Mucosa of gallbladder (tissue), 1 donor: ENCODE measurements at regions not wholly inside any gene's neighbourhood (a gene's known extent, or its start where the extent isn't known, plus 50 kb on each side); places are given as distances from the start of the nearest gene placed in this dataset.

Source experiments
- DNase-seq: peaks from one replicate; pipeline ENCODE4 v3.0.0-alpha.2; 2020; ENCODE audit warnings: low spot score
- donor health status: DM: no; HTN: no; CAD: no.

DNA sequence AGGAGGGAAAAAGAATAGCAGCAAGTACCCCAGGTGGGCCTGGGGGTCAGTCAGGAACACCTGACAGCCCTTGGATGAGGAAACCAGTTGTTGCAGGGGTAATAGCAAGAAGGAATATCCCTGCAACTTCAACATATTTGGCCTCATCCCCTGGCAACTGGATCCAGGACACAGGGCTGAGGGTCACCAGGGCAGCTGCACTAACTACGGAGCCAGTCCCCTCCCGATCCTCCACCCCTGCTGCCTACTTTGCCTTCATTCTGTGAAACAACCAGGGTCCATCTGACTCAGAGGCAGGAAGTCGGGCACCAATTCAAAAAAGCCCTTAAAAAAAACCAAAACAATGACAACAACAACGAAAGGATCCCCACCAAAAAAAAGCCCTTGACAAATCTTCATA, 52.9 kb downstream of the FRMPD3 start:
- DNase-seq = no peak

DNA sequence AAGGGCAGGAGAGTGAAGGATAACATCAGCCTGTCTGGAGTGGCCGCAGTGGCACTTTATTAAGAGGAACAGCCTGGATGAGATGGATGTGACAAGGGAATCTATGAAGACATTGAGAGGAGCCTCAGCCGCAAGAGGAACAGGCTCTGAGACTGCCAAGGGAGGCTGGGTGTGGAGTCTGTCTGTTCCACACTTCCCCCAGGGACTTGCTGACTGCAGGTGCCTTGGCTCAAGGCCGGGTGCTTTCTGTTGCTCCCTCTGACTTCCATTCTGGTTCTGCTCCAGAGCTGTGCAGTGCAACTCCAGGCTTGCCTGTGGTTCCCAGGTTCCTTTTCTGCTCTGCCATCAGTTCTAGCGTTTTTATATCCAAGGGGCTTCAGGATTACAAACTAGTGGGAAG, 54.6 kb downstream of the FRMPD3 start:
- DNase-seq = no peak

GRCh38 chrX:107505223-107505622, 55.8 kb downstream of the FRMPD3 start:
- no peak for DNase-seq

GRCh38 chrX:107506596-107507031, 57.2 kb downstream of the FRMPD3 start:
- DNase-seq = no peak

GRCh38 chrX:107507093-107507743, 57.8 kb downstream of the FRMPD3 start:
- DNase-seq = no peak

DNA sequence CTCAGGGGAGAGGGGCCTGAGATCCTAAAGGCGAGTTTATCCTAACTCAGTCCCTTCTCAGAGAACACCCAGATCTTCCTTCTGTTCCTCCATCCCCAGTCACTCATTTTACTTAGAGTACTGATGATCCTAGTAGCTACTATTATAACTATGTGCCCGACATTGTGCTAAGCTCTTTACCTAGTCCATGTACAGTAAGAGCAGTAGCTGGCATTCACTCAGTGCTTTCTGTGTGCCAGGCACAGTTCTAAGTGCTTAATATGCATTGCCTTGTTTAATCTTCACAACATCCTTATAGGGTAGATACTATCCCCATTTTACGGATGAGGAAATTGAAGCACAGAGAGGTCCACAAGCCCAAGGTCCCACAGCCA, 58.3 kb downstream of the FRMPD3 start:
- no peak for DNase-seq

DNA sequence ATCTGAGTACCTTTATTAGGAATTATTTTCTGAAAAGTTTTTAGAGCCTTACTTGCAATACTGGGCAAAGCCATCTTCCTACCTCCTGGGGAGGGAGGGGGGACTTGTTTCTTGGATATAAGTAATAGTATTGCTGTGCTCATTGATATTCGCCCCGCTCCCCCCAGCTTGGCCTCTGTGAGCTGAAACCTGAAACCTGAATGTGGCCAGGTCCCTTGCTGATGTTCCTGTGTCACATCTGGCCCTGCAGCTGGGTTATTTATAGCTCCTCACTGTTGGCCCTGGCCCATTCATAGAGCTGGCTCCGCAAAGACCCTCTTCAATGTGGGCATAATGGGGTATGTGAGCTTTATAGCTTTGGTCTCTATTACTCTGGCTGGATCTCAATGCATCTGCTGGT, 59.5 kb downstream of the FRMPD3 start:
- DNase-seq = no peak

- DNase-seq = no peak
Measured at GRCh38 chrX:107514944-107515343, 65.5 kb downstream of the FRMPD3 start.

DNA sequence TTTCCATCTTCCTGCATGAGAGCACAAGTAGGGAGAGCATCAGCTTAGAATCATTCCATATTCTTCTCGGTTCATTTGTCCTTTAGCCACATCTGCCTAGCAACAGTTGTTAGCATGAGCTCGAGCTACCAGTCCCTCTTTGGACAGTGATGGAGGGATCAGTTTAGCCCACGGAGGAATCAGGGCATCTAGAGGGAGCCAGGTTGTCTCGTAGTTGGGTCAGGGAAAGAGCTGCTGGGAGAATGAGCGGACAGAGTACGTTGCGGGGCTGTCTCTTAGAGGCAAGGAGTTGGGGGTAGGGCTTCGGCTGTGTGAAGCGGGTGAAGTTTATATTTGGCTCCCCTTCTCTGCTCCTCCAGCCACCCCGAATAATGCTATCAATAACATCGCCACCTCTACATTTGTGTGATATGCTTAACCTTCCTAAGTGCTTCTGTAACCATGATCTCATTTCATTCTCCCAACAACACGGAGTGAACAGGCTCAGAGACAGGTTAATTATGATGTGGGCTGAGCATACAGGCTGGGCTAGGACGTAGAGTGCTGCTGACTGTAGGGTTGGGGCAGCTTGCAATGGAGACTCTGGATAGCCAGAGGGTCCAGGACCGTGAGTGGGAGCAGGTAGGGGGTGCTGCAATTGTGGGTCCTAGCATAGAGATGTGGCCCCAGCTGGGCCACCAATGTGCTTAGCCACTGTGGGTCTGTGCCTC, 72.6 kb downstream of the FRMPD3 start:
- no peak for DNase-seq

GRCh38 chrX:107522901-107523300, 73.4 kb downstream of the FRMPD3 start:
- no peak for DNase-seq

GRCh38 chrX:107526141-107526540, 76.7 kb downstream of the FRMPD3 start:
- DNase-seq = no peak

- no peak for DNase-seq
Measured at GRCh38 chrX:107530141-107530540, 80.7 kb downstream of the FRMPD3 start.

GRCh38 chrX:107537815-107538214, 88.4 kb downstream of the FRMPD3 start:
- no peak for DNase-seq

DNA sequence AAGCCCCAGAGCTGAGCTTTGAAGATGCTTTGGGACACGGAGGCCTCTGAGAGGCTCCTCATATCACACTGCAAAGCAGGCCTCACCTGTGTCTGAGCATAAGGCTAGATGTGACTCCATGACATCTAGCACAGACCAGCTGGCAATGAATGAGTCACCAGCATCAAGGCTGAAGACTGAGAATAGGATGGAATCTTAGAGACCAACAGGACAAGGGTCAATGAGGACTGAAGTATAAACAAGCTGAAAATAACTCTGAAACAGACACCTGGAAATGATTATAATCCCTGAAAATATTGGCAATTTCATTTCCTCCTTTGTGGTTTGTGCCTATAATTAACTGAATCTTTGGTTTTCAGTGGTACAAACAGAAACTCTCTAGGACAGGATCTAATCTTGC, 87.1 kb upstream of the PRPS1 start:
- DNase-seq = no peak

- no peak for DNase-seq
Measured at GRCh38 chrX:107542040-107542439, 86.3 kb upstream of the PRPS1 start.

DNA sequence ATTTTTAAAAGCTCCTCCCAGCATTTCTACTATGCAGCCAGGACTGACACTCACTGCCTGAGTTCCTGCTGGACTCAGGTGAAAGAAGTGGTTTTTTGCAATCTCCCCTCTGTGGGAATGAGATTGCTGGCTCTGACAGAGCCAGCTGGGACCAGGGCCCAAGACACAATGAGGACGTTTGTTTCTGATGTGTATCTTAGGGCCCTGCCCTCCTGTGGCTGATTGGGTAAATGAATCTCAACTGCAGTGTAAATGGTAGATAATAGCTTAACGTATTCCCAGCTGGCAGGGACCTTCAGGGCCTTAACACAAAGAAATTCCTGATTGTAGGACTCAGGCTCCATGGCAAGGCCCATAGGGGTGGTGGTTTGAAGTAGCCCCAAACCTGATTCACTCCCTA, 85.8 kb upstream of the PRPS1 start:
- no peak for DNase-seq

DNA sequence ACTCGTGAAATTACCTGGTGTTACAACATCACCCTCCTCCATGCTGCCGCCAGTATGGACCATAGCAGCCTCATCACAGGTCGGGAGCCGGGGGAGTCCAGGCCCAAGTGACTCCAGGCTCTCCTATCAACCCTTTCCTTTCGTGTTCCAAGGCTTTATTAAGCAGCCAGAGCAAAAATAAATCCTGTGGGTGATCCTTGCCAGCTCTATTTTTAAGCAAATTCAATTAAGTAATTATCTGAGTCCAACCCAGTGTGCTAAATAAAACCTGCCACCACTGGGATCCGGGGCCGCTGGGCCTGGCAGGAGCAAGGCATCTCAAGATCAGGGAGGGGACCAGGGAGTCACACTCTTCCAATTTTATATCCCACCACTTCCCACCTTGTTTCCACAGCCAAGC, 80.7 kb upstream of the PRPS1 start:
- DNase-seq = no peak

DNA sequence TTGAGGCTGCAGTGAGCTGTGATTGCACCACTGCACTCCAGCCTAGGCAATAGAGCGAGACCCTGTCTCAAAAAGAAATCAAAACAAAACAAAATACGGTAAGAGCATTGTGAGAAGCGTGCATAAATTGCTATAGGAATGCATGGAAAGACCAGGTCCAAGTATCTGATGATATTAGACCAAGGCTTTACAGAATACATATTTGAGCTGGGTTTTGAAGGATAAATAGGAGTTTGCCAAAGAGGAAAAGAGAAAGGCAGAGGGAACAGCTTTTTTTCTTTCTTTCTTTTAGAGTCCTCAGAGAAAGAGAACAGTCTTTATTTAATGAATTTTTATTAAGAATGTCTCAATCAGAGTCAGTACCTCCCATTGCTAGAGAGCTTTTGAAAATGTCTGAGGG, 79.5 kb upstream of the PRPS1 start:
- DNase-seq = no peak

- no peak for DNase-seq
Measured at GRCh38 chrX:107549504-107549903, 78.8 kb upstream of the PRPS1 start.

GRCh38 chrX:107551546-107551945, 76.8 kb upstream of the PRPS1 start:
- DNase-seq = no peak

- no peak for DNase-seq
Measured at GRCh38 chrX:107552930-107553329, 75.4 kb upstream of the PRPS1 start.

DNA sequence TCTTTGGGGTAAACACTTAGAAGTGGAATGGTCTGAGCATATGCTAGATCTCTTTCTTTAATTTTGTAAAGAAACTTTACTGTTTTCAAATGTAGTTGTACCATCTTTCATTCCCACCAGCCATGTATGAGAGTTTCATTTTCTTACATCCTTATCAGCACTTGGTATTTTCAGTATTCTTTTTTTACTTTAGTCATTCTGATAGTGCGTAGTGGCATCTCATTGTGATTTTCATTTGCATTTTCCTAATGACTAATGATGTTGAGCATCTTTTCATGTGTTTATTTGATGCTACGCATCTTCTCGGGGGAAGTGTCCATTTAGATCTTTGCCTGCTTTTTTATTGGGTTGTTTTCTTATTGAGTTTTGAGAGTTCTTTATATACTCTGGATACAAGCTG, 71.3 kb upstream of the PRPS1 start:
- DNase-seq = no peak

DNA sequence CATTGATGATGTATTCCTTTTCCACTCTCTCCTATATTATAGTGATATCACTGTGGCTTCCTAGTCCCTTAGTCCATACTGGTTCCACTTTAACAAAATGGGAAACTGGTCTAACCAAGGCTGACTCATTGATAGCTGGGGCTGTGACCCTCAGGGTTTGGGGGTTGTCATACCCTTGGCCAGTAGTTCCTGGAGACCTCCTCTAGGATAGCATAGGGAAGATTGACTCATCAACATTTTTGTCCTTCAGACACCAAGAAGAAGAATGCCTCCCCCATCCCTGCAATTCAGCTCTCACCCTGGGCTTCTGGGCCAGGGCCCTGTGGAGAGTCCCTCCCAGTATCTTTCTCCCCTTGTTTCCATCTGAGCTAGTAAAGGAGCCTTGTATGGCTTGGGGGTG, 68.8 kb upstream of the PRPS1 start:
- no peak for DNase-seq

GRCh38 chrX:107560041-107560440, 68.3 kb upstream of the PRPS1 start:
- no peak for DNase-seq
